GM12878 (cell line): ENCODE measurements at regions not wholly inside any gene's neighbourhood (a gene's known extent, or its start where the extent isn't known, plus 50 kb on each side); places are given as distances from the start of the nearest gene placed in this dataset.

ENCODE experiments used
- ATAC-seq: fragments of 200-7000 bp; cut with Tn5 transposase; 3 replicates; pipeline ENCODE4 v1.9.1; 2020; ENCODE audit warnings: mild to moderate bottlenecking, moderate library complexity
- BruUV-seq: library from RNA; stranded (reverse); fragments of 400-500 nt; replicated peaks from 2 replicates; lab custom pipeline; 2021; lab: Mats Ljungman, UMichigan
- CTCF ChIA-PET: fragments of 300-600 bp; sonication (Branson Sonifier 250); formaldehyde crosslinking; extraction: SDS; loops from one replicate; lab custom pipeline; 2021; ENCODE audit warnings: inconsistent platforms; lab: Yijun Ruan, JAX
- POLR2A ChIA-PET: fragments of 350-600 bp; formaldehyde crosslinking; extraction: SDS; loops from one replicate; lab custom pipeline; 2021; ENCODE audit warnings: inconsistent platforms; lab: Charles Lee
- RAD21 ChIA-PET: fragments of 300-600 bp; sonication (Branson Sonifier 250); formaldehyde crosslinking; loops from one replicate; lab custom pipeline; 2023; ENCODE audit warnings: antibody characterized with exemption; ENCODE audit not compliant: unreplicated experiment; lab: Charles Lee
- SMC1A ChIA-PET: fragments of 300-600 bp; sonication (Branson Sonifier 250); formaldehyde crosslinking; loops from one replicate; lab custom pipeline; 2023; ENCODE audit not compliant: unreplicated experiment, uncharacterized antibody; lab: Charles Lee
- DNase-seq: peaks from one replicate; pipeline ENCODE4 v3.0.0-alpha.2; 2011; ENCODE audit warnings: low read depth, low spot score
- FAIRE-seq: peaks from 3 replicates; lab custom pipeline; 2011; peaks lifted over from hg19 to GRCh38; lab: Jason Lieb, UNC
- H2AFZ ChIP-seq: 2 replicates; pipeline ENCODE4 v1.6.0; 2011; ENCODE audit warnings: low read depth, low read length, control low read depth; ENCODE audit not compliant: control insufficient read depth
- H3K27ac ChIP-seq: 2 replicates; pipeline ENCODE4 v1.5.1; 2011; ENCODE audit warnings: control low read depth; ENCODE audit not compliant: control insufficient read depth, insufficient read depth
- H3K27me3 ChIP-seq, 2 experiments: replicated peaks in 1 of 2; 2 replicates each; pipeline versions ENCODE4 v1.6.0 to v1.6.1; 2011; ENCODE audit warnings: low read length in 1 of 2; ENCODE audit not compliant: control insufficient read depth in 2 of 2, insufficient read depth in 2 of 2
- H3K36me3 ChIP-seq, 2 experiments: 2 replicates each; pipeline ENCODE4 v1.5.1; 2011; ENCODE audit warnings: low read length in 1 of 2; ENCODE audit not compliant: control insufficient read depth in 2 of 2, insufficient read depth in 2 of 2
- H3K4me1 ChIP-seq: 2 replicates; pipeline ENCODE4 v1.6.1; 2011; ENCODE audit warnings: mild to moderate bottlenecking, low read length, moderate library complexity, mixed read lengths; ENCODE audit not compliant: control insufficient read depth, insufficient read depth
- H3K4me2 ChIP-seq: 2 replicates; pipeline ENCODE4 v1.6.0; 2011; ENCODE audit warnings: control low read depth; ENCODE audit not compliant: control insufficient read depth, insufficient read depth
- H3K4me3 ChIP-seq: fragments of 200-600 bp; sonication (generic); 2 replicates; pipeline ENCODE4 v1.5.1; 2016
- H3K79me2 ChIP-seq: 2 replicates; pipeline ENCODE4 v1.6.0; 2011; ENCODE audit warnings: low read length; ENCODE audit not compliant: control insufficient read depth, insufficient read depth
- H3K9ac ChIP-seq: 2 replicates; pipeline ENCODE4 v1.8.0; 2011; ENCODE audit warnings: low read length, control low read depth, mixed read lengths; ENCODE audit not compliant: control insufficient read depth, insufficient read depth
- H3K9me3 ChIP-seq: replicated peaks from 3 replicates; pipeline ENCODE4 v1.5.1; 2011; ENCODE audit warnings: mild to moderate bottlenecking, low read length; ENCODE audit not compliant: control insufficient read depth, insufficient read depth
- H4K20me1 ChIP-seq: 2 replicates; pipeline ENCODE4 v1.6.0; 2011; ENCODE audit not compliant: control insufficient read depth, insufficient read depth
- CEBPB ChIP-seq, 2 experiments: fragments of 150-350 bp in 1 of 2; IDR thresholded peaks; 2 replicates each; pipeline ENCODE4 v1.6.1; 2012 to 2014; ENCODE audit warnings: low read depth in 2 of 2, low read length in 2 of 2, borderline replicate concordance in 1 of 2, inconsistent platforms in 1 of 2
- E4F1 ChIP-seq: fragments of 450-650 bp; IDR thresholded peaks from 2 replicates; pipeline ENCODE4 v1.6.1; 2018; ENCODE audit warnings: borderline replicate concordance, mild to moderate bottlenecking; ENCODE audit not compliant: partially characterized antibody
- KAT2A ChIP-seq: conservative IDR thresholded peaks from 2 replicates; pipeline ENCODE4 v1.6.1; 2011; ENCODE audit warnings: low read depth, low read length; ENCODE audit not compliant: control insufficient read depth
- MLLT1 ChIP-seq: fragments of 450-650 bp; IDR thresholded peaks from 2 replicates; pipeline ENCODE4 v1.6.1; 2016; ENCODE audit warnings: mild to moderate bottlenecking
- POU2F2 ChIP-seq: IDR thresholded peaks from 3 replicates; pipeline ENCODE4 v1.6.1; 2011; ENCODE audit warnings: low read depth, mild to moderate bottlenecking, low read length, borderline replicate concordance
- RAD21 ChIP-seq: IDR thresholded peaks from 2 replicates; pipeline ENCODE4 v1.6.1; 2011; ENCODE audit warnings: mild to moderate bottlenecking, low read depth, low read length, moderate library complexity; ENCODE audit not compliant: insufficient read depth
- SIX5 ChIP-seq: IDR thresholded peaks from 2 replicates; pipeline ENCODE4 v1.6.1; 2011; ENCODE audit warnings: mild to moderate bottlenecking, low read depth, low read length, moderate library complexity; ENCODE audit not compliant: severe bottlenecking
- SMAD1 ChIP-seq: fragments of 450-650 bp; IDR thresholded peaks from 2 replicates; pipeline ENCODE4 v1.6.1; 2018; ENCODE audit warnings: mild to moderate bottlenecking, low read depth; ENCODE audit not compliant: partially characterized antibody
- STAT1 ChIP-seq: fragments of 450-650 bp; conservative IDR thresholded peaks from 2 replicates; pipeline ENCODE4 v1.6.1; 2014; ENCODE audit warnings: antibody characterized with exemption, mild to moderate bottlenecking
- TAF1 ChIP-seq: IDR thresholded peaks from 2 replicates; pipeline ENCODE4 v1.6.1; 2011; ENCODE audit warnings: mild to moderate bottlenecking, low read depth, low read length, borderline replicate concordance
- TCF12 ChIP-seq: IDR thresholded peaks from 2 replicates; pipeline ENCODE4 v1.6.1; 2011; ENCODE audit warnings: low read depth, mild to moderate bottlenecking, low read length
- USF1 ChIP-seq: IDR thresholded peaks from 2 replicates; pipeline ENCODE4 v1.6.1; 2011; ENCODE audit warnings: borderline replicate concordance, low read depth, mild to moderate bottlenecking, moderate library complexity, mixed read lengths, low read length; ENCODE audit not compliant: insufficient read depth; ENCODE audit errors: extremely low read length
- ZNF207 ChIP-seq: fragments of 450-650 bp; IDR thresholded peaks from 2 replicates; pipeline ENCODE4 v1.6.1; 2014; ENCODE audit warnings: antibody characterized with exemption, mild to moderate bottlenecking, borderline replicate concordance
- ZNF622 ChIP-seq: fragments of 450-650 bp; IDR thresholded peaks from 2 replicates; pipeline ENCODE4 v1.6.1; 2017; ENCODE audit warnings: mild to moderate bottlenecking, inconsistent platforms
- ZZZ3 ChIP-seq: IDR thresholded peaks from 2 replicates; pipeline ENCODE4 v1.6.1; 2011; ENCODE audit warnings: low read depth; ENCODE audit not compliant: control insufficient read depth, insufficient read length
- WGBS: methylation state at CpG from one replicate; pipeline ENCODE4 v1.1.6; 2016; ENCODE audit warnings: low lambda C conversion rate; ENCODE audit not compliant: insufficient replicate concordance, insufficient coverage; ENCODE audit errors: missing lambda C conversion rate; 5-methylcytosine and 5-hydroxymethylcytosine counted together
- in situ Hi-C: fragments of 300-500 bp; cut with MboI; formaldehyde crosslinking; loops from 9 replicates; pipeline ENCODE4 v1.14.3; 2018; ENCODE audit warnings: mixed read lengths
- intact Hi-C: fragments of 100-400 bp; cut with micrococcal nuclease; formaldehyde crosslinking; loops from one replicate; pipeline ENCODE4 v1.14.2; 2022; ENCODE audit not compliant: unreplicated experiment

GRCh38 chr9:16321461-16322119 lies 548.9 kb downstream of the BNC2 start:
- CTCF ChIA-PET = no interaction called here

More at GRCh38 chr9:16321461-16322119, 548.9 kb downstream of the BNC2 start:
- Histone ChIP-seq H3K27me3 (no peaks in the 10 kb centered on the region; a peak in 1 of 4 replicates), H3K9ac (no peak overlapping the region), H3K9me3 (no peaks in the 10 kb centered on the region), H3K79me2 (no peaks in the 10 kb centered on the region), H3K4me2 (no peak overlapping the region), H3K36me3 (no peaks in the 10 kb centered on the region), H3K4me1 (no peaks in the 10 kb centered on the region), H3K27ac (no peak overlapping the region), H2AFZ (no peak overlapping the region), H4K20me1 (no peaks in the 10 kb centered on the region), H3K4me3 (no peak overlapping the region)
- WGBS = 30% methylated on average over 7 of the region's 7 CpGs
- BruUV-seq = no TSS peak
- intact Hi-C loops (no loop called here), in situ Hi-C loops (no loop called here)
- ChIA-PET POLR2A (no interaction called here), SMC1A (no interaction called here), RAD21 (no interaction called here)
- no peak for DNase-seq
- no peak for FAIRE-seq
- TF ChIP-seq STAT1 = no peak
- no peak for TF ChIP-seq ZZZ3
- no peak for TF ChIP-seq USF1
- TF ChIP-seq MLLT1 = no peak
- TF ChIP-seq TCF12 = no peak
- no peak for TF ChIP-seq SIX5
- TF ChIP-seq SMAD1 = no peak
- TF ChIP-seq RAD21 = no peak
- no peak for TF ChIP-seq POU2F2
- no peak for TF ChIP-seq TAF1
- no peak for TF ChIP-seq KAT2A
- no peak for TF ChIP-seq CEBPB (IDR thresholded peaks at IDR 0.05; ENCODE audit: borderline replicate concordance in 1 of 2, low read depth in 2 of 2, low read length in 2 of 2)
- TF ChIP-seq E4F1 = no peak
- no peak for TF ChIP-seq ZNF207
- no peak for TF ChIP-seq ZNF622
- ATAC-seq = no peak
